HG03108 (cell line): ENCODE measurements at regions not wholly inside any gene's neighbourhood (a gene's known extent, or its start where the extent isn't known, plus 50 kb on each side); places are given as distances from the start of the nearest gene placed in this dataset.
"Not testable (repeated sequence)": the region's sequence is repeated elsewhere in the genome, so short reads cannot be mapped to it uniquely, and the experiment has no call there.

Experiments used
- ATAC-seq: cut with Tn5 transposase; IDR thresholded peaks from one replicate; pipeline ENCODE4 v1.9.1; 2021; ENCODE audit warnings: moderate library complexity; ENCODE audit not compliant: unreplicated experiment

- ATAC-seq = not testable (repeated sequence)
Measured at GRCh38 chr7:149992366-149992765, 118.6 kb downstream of the ATP6V0E2 start.

GRCh38 chr7:149995369-149996026, 121.7 kb downstream of the ATP6V0E2 start:
- not testable (repeated sequence) for ATAC-seq

- ATAC-seq = not testable (repeated sequence)
Measured at GRCh38 chr7:150000780-150001599, 127.2 kb downstream of the ATP6V0E2 start.

GRCh38 chr7:150003304-150003810, 129.6 kb downstream of the ATP6V0E2 start:
- no peak for ATAC-seq

- not testable (repeated sequence) for ATAC-seq
Measured at GRCh38 chr7:150003973-150004372, 130.2 kb downstream of the ATP6V0E2 start.

- ATAC-seq = not testable (repeated sequence)
Measured at GRCh38 chr7:150004843-150005242, 131.1 kb downstream of the ATP6V0E2 start.

- not testable (repeated sequence) for ATAC-seq
Measured at GRCh38 chr7:150009620-150010303, 136.0 kb downstream of the ATP6V0E2 start.

GRCh38 chr7:150016651-150017189, 143.0 kb downstream of the ATP6V0E2 start:
- not testable (repeated sequence) for ATAC-seq

- not testable (repeated sequence) for ATAC-seq
Measured at GRCh38 chr7:150020210-150020609, 146.4 kb downstream of the ATP6V0E2 start.

- ATAC-seq = not testable (repeated sequence)
Measured at GRCh38 chr7:150024550-150025490, 151.1 kb downstream of the ATP6V0E2 start.

- not testable (repeated sequence) for ATAC-seq
Measured at GRCh38 chr7:150025802-150026201, 152.0 kb downstream of the ATP6V0E2 start.

GRCh38 chr7:150028344-150029012, 154.7 kb downstream of the ATP6V0E2 start:
- not testable (repeated sequence) for ATAC-seq

GRCh38 chr7:150029013-150029389, 155.2 kb downstream of the ATP6V0E2 start:
- not testable (repeated sequence) for ATAC-seq

GRCh38 chr7:150031733-150032132, 158.0 kb downstream of the ATP6V0E2 start:
- ATAC-seq = not testable (repeated sequence)

- not testable (repeated sequence) for ATAC-seq
Measured at GRCh38 chr7:150033711-150034110, 159.9 kb downstream of the ATP6V0E2 start.

- not testable (repeated sequence) for ATAC-seq
Measured at GRCh38 chr7:150035769-150036168, 162.0 kb downstream of the ATP6V0E2 start.

- not testable (repeated sequence) for ATAC-seq
Measured at GRCh38 chr7:150039061-150039460, 165.3 kb downstream of the ATP6V0E2 start.

- not testable (repeated sequence) for ATAC-seq
Measured at GRCh38 chr7:150042281-150042680, 168.5 kb downstream of the ATP6V0E2 start.

- not testable (repeated sequence) for ATAC-seq
Measured at GRCh38 chr7:150044771-150045170, 171.0 kb downstream of the ATP6V0E2 start.
